A549 (cell line): ENCODE measurements at regions not wholly inside any gene's neighbourhood (a gene's known extent, or its start where the extent isn't known, plus 50 kb on each side); places are given as distances from the start of the nearest gene placed in this dataset.

Source experiments
- CTCF ChIP-seq: fragments of >200 bp; sonication (Bioruptor Twin); formaldehyde crosslinking; IDR thresholded peaks from 3 replicates; pipeline ENCODE4 v1.5.1; 2016
- EHF ChIP-seq: fragments of 250-450 bp; sonication (Bioruptor Pico); IDR thresholded peaks from 2 replicates; pipeline ENCODE4 v1.5.0; 2020; ENCODE audit warnings: mild to moderate bottlenecking
- EP300 ChIP-seq, 2 experiments: fragments of >200 bp; sonication (Bioruptor Twin); formaldehyde crosslinking; IDR thresholded peaks; 2 replicates in 1 of 2; 3 replicates in 1 of 2; pipeline ENCODE4 v1.6.1; 2016 to 2017
- HES2 ChIP-seq: fragments of >200 bp; sonication (Bioruptor Twin); formaldehyde crosslinking; IDR thresholded peaks from 2 replicates; pipeline ENCODE4 v1.6.1; 2016
- HMGXB4 ChIP-seq: fragments of 250-450 bp; sonication (Bioruptor Pico); IDR thresholded peaks from 2 replicates; pipeline ENCODE4 v1.5.0; 2021; ENCODE audit warnings: mild to moderate bottlenecking, moderate library complexity, borderline replicate concordance
- JUN ChIP-seq, 2 experiments: fragments of >200 bp; sonication (Bioruptor Twin); formaldehyde crosslinking; IDR thresholded peaks; 2 replicates in 1 of 2; 3 replicates in 1 of 2; pipeline ENCODE4 v1.6.1; 2016 to 2017
- KDM1A ChIP-seq: fragments of 200-600 bp; sonication (generic); IDR thresholded peaks from 2 replicates; pipeline ENCODE4 v1.6.1; 2016; ENCODE audit warnings: low read depth, mild to moderate bottlenecking
- MAX ChIP-seq: IDR thresholded peaks from 2 replicates; pipeline ENCODE4 v1.6.1; 2012
- POLR2A ChIP-seq: IDR thresholded peaks from 2 replicates; pipeline ENCODE4 v1.6.1; 2012; ENCODE audit warnings: mild to moderate bottlenecking, low read length
- RAD21 ChIP-seq, 2 experiments: fragments of >200 bp in 1 of 2; sonication (Bioruptor Twin) in 1 of 2; formaldehyde crosslinking in 1 of 2; IDR thresholded peaks in 1 of 2; conservative IDR thresholded peaks in 1 of 2; 2 replicates in 1 of 2; 3 replicates in 1 of 2; pipeline ENCODE4 v1.6.1; 2012 to 2018; ENCODE audit warnings: inconsistent platforms in 1 of 2
- RCOR1 ChIP-seq: fragments of 150-350 bp; IDR thresholded peaks from 2 replicates; pipeline ENCODE4 v1.6.1; 2014; ENCODE audit warnings: antibody characterized with exemption, low read length, low read depth
- TP53 ChIP-seq: fragments of 250-450 bp; sonication (Bioruptor Pico); IDR thresholded peaks from 2 replicates; pipeline ENCODE4 v1.5.0; 2021; ENCODE audit warnings: mild to moderate bottlenecking, moderate library complexity

- TF ChIP-seq RAD21 (conservative IDR thresholded peaks at IDR 0.05 in 1 of 2, IDR thresholded peaks at IDR 0.05 in 1 of 2) (no peak; a peak in 1 of 5 replicates), EP300 (IDR thresholded peaks at IDR 0.05) (no peak), CTCF (no peak), RCOR1 (no peak), TP53 (CRISPR knock-in tag) (no peak), HMGXB4 (CRISPR knock-in tag) (no peak), HES2 (no peak), POLR2A (no peak), JUN (IDR thresholded peaks at IDR 0.05) (no peak), MAX (no peak), KDM1A (no peak), EHF (no peak)
Measured at GRCh38 chr2:219998107-219998506, 370.7 kb downstream of the SLC4A3 start.
